GM10248 (cell line): ENCODE measurements at regions not wholly inside any gene's neighbourhood (a gene's known extent, or its start where the extent isn't known, plus 50 kb on each side); places are given as distances from the start of the nearest gene placed in this dataset.

Source experiments
- CTCF ChIA-PET: fragments of 300-600 bp; sonication (Branson Sonifier 250); formaldehyde crosslinking; extraction: SDS; loops from one replicate; lab custom pipeline; 2021; ENCODE audit warnings: antibody characterized with exemption; lab: Yijun Ruan, JAX
- POLR2A ChIA-PET: fragments of 350-650 bp; sonication (Branson Sonifier 250); formaldehyde crosslinking; extraction: SDS; loops from one replicate; lab custom pipeline; 2020; ENCODE audit warnings: antibody characterized with exemption; lab: Yijun Ruan, JAX
- DNase-seq: peaks from one replicate; pipeline ENCODE4 v3.0.0; 2012; ENCODE audit errors: extremely low spot score
- CTCF ChIP-seq: IDR thresholded peaks from 2 replicates; pipeline ENCODE4 v1.5.1; 2012; ENCODE audit warnings: mild to moderate bottlenecking, low read depth; ENCODE audit errors: extremely low read depth, missing control alignments, control extremely low read depth

GRCh38 chr10:128708182-128708581 lies 582.0 kb upstream of the MKI67 start:
- TF ChIP-seq CTCF: no peak
- POLR2A ChIA-PET: no interaction called here
- no peak for DNase-seq
- CTCF ChIA-PET: no interaction called here

- no peak for DNase-seq
- ChIA-PET POLR2A (no interaction called here), CTCF (no interaction called here)
- no peak for TF ChIP-seq CTCF
Observed at GRCh38 chr10:128709686-128710085, 583.5 kb upstream of the MKI67 start.

- CTCF ChIA-PET: no interaction called here
- POLR2A ChIA-PET: no interaction called here
- no peak for DNase-seq
- TF ChIP-seq CTCF: no peak
Observed at GRCh38 chr10:128710098-128710797, 584.0 kb upstream of the MKI67 start.

DNA sequence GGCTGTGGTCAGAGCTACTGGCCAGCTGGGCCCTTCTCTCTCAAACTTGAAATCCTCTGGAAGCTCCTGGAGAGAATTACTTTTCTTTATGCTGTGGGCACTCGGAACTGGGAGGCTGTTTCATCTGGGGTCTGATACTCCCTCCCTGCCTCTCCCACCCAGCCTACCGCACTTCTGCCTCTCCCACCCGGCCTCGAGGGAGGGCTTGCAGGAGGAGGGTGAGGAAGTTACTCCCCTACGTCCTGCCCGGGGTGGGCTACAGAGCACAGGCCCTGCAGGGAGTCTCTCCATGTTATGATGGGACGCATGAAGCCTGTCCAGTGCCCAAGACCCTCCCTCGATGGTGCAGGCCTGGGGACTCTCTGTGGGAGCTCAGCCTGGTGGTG lies 584.6 kb upstream of the MKI67 start:
- ChIA-PET POLR2A (no interaction called here), CTCF (no interaction called here)
- DNase-seq: no peak
- no peak for TF ChIP-seq CTCF

DNA sequence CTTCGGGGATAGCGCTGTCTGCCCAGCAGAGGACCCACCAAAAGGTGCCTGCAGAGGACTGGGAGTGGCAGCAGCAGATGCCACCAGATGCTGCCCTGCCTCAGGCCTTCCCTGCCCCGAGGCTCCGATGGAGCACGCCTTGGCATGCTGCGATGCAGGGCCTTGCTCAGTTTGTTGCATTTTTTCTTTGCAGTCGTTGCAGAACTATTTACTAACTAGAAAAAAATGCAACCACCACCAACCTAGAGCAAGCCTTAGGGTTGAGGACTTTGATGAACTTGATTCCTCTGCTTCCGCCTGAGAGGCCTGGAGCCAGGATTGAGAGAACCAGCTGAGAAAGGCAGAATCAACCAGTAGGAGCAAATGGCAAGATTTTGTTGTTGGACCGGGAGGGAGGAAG lies 585.6 kb upstream of the MKI67 start:
- POLR2A ChIA-PET: no interaction called here
- CTCF ChIA-PET: no interaction called here
- DNase-seq: no peak
- no peak for TF ChIP-seq CTCF

DNA sequence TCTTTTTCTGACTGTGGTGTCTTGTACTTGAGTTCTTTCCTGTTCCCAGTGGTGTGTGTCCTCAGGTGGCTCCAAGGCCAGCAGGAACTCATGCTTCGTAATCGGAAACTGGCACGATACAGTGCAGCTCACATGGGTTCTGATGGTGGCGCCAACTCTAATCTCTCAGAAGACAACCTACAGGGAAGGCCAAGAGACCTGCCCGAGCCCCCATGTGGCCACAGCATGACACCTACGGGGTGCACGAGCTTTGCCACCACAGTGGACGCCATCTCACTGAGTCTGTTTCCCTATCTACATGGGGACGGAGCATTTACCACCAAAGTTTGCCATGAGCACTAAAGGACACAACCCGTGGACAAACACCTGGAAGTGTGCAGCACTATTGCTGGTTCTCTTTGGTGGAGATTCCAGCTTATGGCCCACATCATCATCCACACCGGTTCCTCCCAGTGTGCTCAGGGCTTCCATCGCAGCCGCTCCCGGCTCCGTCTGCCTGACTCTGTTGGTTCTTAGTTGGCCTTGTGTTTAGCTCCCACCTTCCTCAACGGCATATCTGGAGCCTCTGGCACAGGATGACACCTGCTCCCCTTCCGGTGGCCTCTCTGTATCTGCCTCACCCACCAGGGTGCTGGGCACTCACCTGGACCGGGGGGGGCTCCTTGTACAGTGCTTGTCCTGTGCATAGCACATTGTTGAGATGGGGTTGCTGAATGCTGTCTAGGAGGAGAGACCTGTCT lies 586.6 kb upstream of the MKI67 start:
- ChIA-PET POLR2A (no interaction called here), CTCF (no interaction called here)
- no peak for TF ChIP-seq CTCF
- DNase-seq: no peak
